SHP77 treated with DMSO at 0.1 percent for 48 hours (cell line): ENCODE measurements at regions not wholly inside any gene's neighbourhood (a gene's known extent, or its start where the extent isn't known, plus 50 kb on each side); places are given as distances from the start of the nearest gene placed in this dataset.
"Not testable (repeated sequence)": the region's sequence is repeated elsewhere in the genome, so short reads cannot be mapped to it uniquely, and the experiment has no call there.

Experiments used
- DNase-seq: peaks from one replicate; lab custom pipeline; 2025; lab: John Stamatoyannopoulos, UW

- DNase-seq, result no peak
Measured at GRCh38 chr14:106044949-106045596, 518.7 kb downstream of the TMEM121 start.

GRCh38 chr14:106051796-106052195 lies 525.4 kb downstream of the TMEM121 start:
- DNase-seq, result no peak

- DNase-seq, result no peak
Measured at GRCh38 chr14:106055289-106055688, 528.9 kb downstream of the TMEM121 start.

GRCh38 chr14:106058342-106058741 lies 532.0 kb downstream of the TMEM121 start:
- no peak for DNase-seq

- DNase-seq, result no peak
Measured at GRCh38 chr14:106060276-106060975, 534.0 kb downstream of the TMEM121 start.

GRCh38 chr14:106061877-106062500 lies 535.6 kb downstream of the TMEM121 start:
- not testable (repeated sequence) for DNase-seq

- DNase-seq, result no peak
Measured at GRCh38 chr14:106062502-106063272, 536.3 kb downstream of the TMEM121 start.

DNA sequence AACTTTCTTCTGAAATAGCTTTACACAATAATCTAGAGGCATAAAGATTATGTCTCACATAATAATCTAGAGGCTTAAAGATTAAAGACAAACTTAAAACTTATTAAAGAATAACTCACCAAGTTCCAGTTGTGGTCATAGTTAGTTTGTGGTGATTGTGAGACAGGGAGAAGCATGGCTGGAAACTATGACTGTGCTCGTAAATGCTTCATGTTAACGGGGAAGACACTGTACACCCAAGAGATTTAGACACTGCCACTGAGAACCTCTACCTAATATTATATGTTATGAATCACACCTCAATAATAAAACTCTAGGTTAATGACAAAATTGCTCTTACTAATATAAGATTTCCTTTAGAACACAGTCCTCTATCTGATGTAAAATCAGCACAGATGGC lies 541.6 kb downstream of the TMEM121 start:
- no peak for DNase-seq

- no peak for DNase-seq
Measured at GRCh38 chr14:106069804-106070625, 543.6 kb downstream of the TMEM121 start.

GRCh38 chr14:106080922-106081321 lies 554.5 kb downstream of the TMEM121 start:
- no peak for DNase-seq

DNA sequence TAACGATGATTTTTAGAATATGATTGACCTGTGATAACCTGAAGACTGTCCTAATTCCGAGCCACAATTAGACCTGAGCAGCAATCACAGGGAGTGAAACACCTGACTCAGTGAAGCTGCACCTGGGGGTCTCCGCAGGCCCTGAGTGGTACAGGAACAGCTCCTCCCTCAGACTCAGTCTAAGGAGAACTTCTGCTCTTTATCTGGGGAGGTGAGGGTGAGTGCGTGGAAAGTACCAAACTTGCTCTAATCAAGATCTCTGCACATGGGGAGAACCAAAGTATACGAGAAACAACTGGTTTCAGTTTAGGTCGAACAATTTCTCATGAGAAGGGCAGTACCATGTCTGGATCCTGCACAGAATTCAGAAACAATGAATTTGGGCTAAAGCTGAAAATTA lies 555.3 kb downstream of the TMEM121 start:
- not testable (repeated sequence) for DNase-seq

GRCh38 chr14:106083082-106083481 lies 556.7 kb downstream of the TMEM121 start:
- no peak for DNase-seq

- DNase-seq, result no peak
Measured at GRCh38 chr14:106087837-106088236, 561.5 kb downstream of the TMEM121 start.

DNA sequence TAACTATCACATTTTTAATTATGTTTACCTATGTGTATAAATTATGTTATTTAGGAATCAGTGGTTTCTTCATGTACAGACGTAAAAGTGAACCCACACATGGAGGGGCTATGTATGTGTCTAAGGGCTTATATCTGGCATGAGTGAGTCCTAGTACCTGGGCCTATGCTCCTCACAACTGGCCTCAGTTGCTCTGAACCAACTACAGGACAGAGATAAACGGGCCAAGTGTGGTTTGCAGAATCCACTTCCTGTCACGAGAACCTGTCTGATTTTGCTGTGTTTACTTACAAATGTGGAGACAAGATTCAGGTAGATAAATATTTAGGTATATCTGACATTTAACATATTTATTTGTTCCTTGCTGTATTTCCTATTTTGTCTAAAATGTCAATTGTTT lies 562.5 kb downstream of the TMEM121 start:
- DNase-seq, result not testable (repeated sequence)

DNA sequence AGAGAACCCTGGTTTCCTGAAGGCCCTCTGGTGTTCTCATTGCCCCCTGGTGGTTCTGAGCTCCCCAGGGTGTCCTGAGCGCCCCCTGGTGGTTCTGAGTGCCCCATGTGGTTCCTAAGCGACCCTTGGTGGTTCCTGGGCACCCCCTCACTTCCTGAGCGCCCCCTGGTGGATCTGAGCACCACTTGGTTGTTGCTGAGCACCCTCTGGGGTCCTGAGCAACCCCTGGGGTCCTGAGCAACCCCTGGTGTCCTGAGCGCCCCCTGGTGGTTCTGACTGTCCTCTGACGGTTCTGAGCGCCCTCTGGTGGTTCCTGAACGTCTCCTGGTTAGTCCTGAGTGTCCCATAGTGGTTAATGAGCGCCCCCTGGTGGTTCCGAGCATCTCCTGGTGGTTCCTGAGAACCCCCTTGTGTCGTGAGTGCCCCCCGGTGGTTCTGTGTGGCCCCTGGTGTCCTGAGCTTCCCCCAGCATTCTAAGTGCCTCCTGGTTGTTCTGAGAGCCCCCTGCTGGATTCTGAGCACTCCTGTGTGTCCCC lies 568.3 kb downstream of the TMEM121 start:
- no peak for DNase-seq

GRCh38 chr14:106107703-106108102 lies 581.3 kb downstream of the TMEM121 start:
- DNase-seq, result no peak

GRCh38 chr14:106109337-106109736 lies 583.0 kb downstream of the TMEM121 start:
- no peak for DNase-seq

- no peak for DNase-seq
Measured at GRCh38 chr14:106115401-106115800, 589.0 kb downstream of the TMEM121 start.

- DNase-seq, result not testable (repeated sequence)
Measured at GRCh38 chr14:106116339-106116930, 590.1 kb downstream of the TMEM121 start.

- no peak for DNase-seq
Measured at GRCh38 chr14:106120101-106120500, 593.7 kb downstream of the TMEM121 start.

- DNase-seq, result no peak
Measured at GRCh38 chr14:106129274-106129673, 602.9 kb downstream of the TMEM121 start.
